Fibroblast of lung (primary cell): ENCODE measurements at regions not wholly inside any gene's neighbourhood (a gene's known extent, or its start where the extent isn't known, plus 50 kb on each side); places are given as distances from the start of the nearest gene placed in this dataset.

Experiments
- DNase-seq, 2 donors: peaks; one replicate each; pipeline versions ENCODE4 v3.0.0 to v3.0.0-alpha.2; 2010; ENCODE audit warnings: low read depth in 2 of 2
- H2AFZ ChIP-seq: 2 replicates; pipeline ENCODE4 v1.5.1; 2012; ENCODE audit warnings: low read length, control low read depth, inconsistent platforms
- H3K27ac ChIP-seq: 2 replicates; pipeline ENCODE4 v1.5.1; 2011; ENCODE audit warnings: low read length, control low read depth; ENCODE audit not compliant: insufficient read depth
- H3K27me3 ChIP-seq: 2 replicates; pipeline ENCODE4 v1.5.1; 2011; ENCODE audit warnings: mild to moderate bottlenecking, low read length; ENCODE audit not compliant: control insufficient read depth, insufficient read depth
- H3K36me3 ChIP-seq: 2 replicates; pipeline ENCODE4 v1.5.1; 2011; ENCODE audit warnings: low read length; ENCODE audit not compliant: control insufficient read depth, insufficient read depth
- H3K4me1 ChIP-seq: 2 replicates; pipeline ENCODE4 v1.5.1; 2011; ENCODE audit warnings: low read length; ENCODE audit not compliant: control insufficient read depth, insufficient read depth; ENCODE audit errors: extremely low read depth
- H3K4me2 ChIP-seq: 2 replicates; pipeline ENCODE4 v1.5.1; 2011; ENCODE audit warnings: low read length, control low read depth; ENCODE audit not compliant: insufficient read depth; ENCODE audit errors: extremely low read depth
- H3K4me3 ChIP-seq, 4 experiments: fragments of 200-600 bp in 1 of 4; sonication (generic) in 1 of 4; replicated peaks in 1 of 4; 2 replicates each; pipeline ENCODE4 v1.5.1; 2011 to 2016; ENCODE audit warnings: low read length in 4 of 4, low read depth in 3 of 4, mild to moderate bottlenecking in 3 of 4, control low read depth in 2 of 4, inconsistent platforms in 1 of 4, mixed read lengths in 1 of 4; ENCODE audit not compliant: insufficient read depth in 1 of 4; ENCODE audit errors: control extremely low read depth in 1 of 4
- H3K79me2 ChIP-seq: 2 replicates; pipeline ENCODE4 v1.5.1; 2012; ENCODE audit warnings: mild to moderate bottlenecking, low read length, inconsistent platforms; ENCODE audit not compliant: control insufficient read depth, insufficient read depth
- H3K9ac ChIP-seq: 2 replicates; pipeline ENCODE4 v1.5.1; 2011; ENCODE audit warnings: mild to moderate bottlenecking, low read length, control low read depth; ENCODE audit not compliant: insufficient read depth
- H3K9me3 ChIP-seq: 2 replicates; pipeline ENCODE4 v1.5.1; 2012; ENCODE audit warnings: low read depth, low read length; ENCODE audit not compliant: control insufficient read depth, insufficient read depth
- H4K20me1 ChIP-seq: 2 replicates; pipeline ENCODE4 v1.5.1; 2011; ENCODE audit warnings: low read length; ENCODE audit not compliant: control insufficient read depth, insufficient read depth; ENCODE audit errors: extremely low read depth
- EZH2 ChIP-seq: IDR thresholded peaks from 2 replicates; pipeline ENCODE4 v1.5.1; 2012; ENCODE audit warnings: low read length, control low read depth, mild to moderate bottlenecking; ENCODE audit errors: missing control alignments
- TF ChIP-seq, protein P1 (sequence below), 2 donors: IDR thresholded peaks in 1 of 2; conservative IDR thresholded peaks in 1 of 2; 1 replicate in 1 of 2; 2 replicates in 1 of 2; pipeline ENCODE4 v1.5.1; 2011 to 2012; ENCODE audit warnings: low read length in 2 of 2, control low read depth in 1 of 2, inconsistent platforms in 1 of 2, low read depth in 1 of 2, mild to moderate bottlenecking in 1 of 2

DNA sequence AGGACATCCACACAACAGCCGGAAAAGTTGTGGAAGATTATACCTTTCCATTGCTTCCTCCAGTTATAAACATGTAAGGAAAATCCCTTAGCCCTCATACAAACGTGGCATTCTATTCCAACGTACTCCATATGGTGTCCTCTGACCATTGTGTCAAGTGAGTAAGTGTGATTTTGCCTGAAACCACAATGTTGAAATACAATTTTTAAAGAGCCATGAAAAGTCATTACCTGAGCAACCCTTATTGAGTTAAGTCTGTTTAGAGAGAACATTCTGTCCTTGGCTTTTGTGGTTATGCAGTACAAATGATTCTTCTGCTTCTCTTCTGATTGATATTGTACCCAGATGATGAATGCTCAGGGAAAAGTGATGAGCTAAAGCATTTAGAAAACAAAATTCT is 530.1 kb downstream of the HAO1 start:
- no peaks in the 10 kb centered on the region for H3K27me3 ChIP-seq
- H3K79me2 ChIP-seq = no peaks in the 10 kb centered on the region
- no peaks in the 10 kb centered on the region for H3K36me3 ChIP-seq
- no peaks in the 10 kb centered on the region for H3K9me3 ChIP-seq
- H3K4me1 ChIP-seq = no peaks in the 10 kb centered on the region
- no peak for TF ChIP-seq EZH2
- TF ChIP-seq, protein P1, sequence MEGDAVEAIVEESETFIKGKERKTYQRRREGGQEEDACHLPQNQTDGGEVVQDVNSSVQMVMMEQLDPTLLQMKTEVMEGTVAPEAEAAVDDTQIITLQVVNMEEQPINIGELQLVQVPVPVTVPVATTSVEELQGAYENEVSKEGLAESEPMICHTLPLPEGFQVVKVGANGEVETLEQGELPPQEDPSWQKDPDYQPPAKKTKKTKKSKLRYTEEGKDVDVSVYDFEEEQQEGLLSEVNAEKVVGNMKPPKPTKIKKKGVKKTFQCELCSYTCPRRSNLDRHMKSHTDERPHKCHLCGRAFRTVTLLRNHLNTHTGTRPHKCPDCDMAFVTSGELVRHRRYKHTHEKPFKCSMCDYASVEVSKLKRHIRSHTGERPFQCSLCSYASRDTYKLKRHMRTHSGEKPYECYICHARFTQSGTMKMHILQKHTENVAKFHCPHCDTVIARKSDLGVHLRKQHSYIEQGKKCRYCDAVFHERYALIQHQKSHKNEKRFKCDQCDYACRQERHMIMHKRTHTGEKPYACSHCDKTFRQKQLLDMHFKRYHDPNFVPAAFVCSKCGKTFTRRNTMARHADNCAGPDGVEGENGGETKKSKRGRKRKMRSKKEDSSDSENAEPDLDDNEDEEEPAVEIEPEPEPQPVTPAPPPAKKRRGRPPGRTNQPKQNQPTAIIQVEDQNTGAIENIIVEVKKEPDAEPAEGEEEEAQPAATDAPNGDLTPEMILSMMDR (conservative IDR thresholded peaks at IDR 0.05 in 1 of 2, IDR thresholded peaks at IDR 0.05 in 1 of 2; ENCODE audit: low read depth in 1 of 2, low read length in 2 of 2) = no peak
- no peak overlapping the region for H3K9ac ChIP-seq
- H3K4me2 ChIP-seq = no peak overlapping the region
- H3K4me3 ChIP-seq = no peak overlapping the region
- H4K20me1 ChIP-seq = no peaks in the 10 kb centered on the region
- no peak overlapping the region for H3K27ac ChIP-seq
- H2AFZ ChIP-seq = no peak overlapping the region
- DNase-seq = no peak

- TF ChIP-seq EZH2 = no peak
- TF ChIP-seq, protein P1 (conservative IDR thresholded peaks at IDR 0.05 in 1 of 2, IDR thresholded peaks at IDR 0.05 in 1 of 2; ENCODE audit: low read depth in 1 of 2, low read length in 2 of 2) = no peak
- no peaks in the 10 kb centered on the region for H3K36me3 ChIP-seq
Observed at GRCh38 chr20:7411075-7411474, 529.2 kb downstream of the HAO1 start.

DNA sequence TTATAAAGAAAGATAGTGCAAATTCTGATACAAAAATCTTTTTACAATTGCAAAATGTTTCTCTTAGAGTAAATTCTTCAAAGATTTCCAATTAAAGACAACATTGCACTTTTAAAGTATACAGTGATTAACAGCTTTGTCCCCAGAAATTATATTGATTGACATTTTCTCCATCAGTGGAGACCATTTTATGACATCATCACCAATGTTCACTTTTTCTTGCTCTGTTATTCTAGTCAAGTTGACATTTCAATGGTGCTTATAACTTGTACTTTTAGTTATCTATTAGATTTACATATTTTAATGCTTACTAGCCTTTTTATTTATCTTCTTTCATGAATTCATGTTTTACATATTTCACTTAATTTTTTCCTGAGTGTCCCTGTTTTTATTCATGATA is 524.8 kb downstream of the HAO1 start:
- H3K4me3 ChIP-seq = no peak overlapping the region
- no peaks in the 10 kb centered on the region for H3K4me1 ChIP-seq
- no peaks in the 10 kb centered on the region for H3K9me3 ChIP-seq
- H4K20me1 ChIP-seq = no peaks in the 10 kb centered on the region
- no peak overlapping the region for H2AFZ ChIP-seq
- H3K27me3 ChIP-seq = no peaks in the 10 kb centered on the region
- TF ChIP-seq, protein P1 (conservative IDR thresholded peaks at IDR 0.05 in 1 of 2, IDR thresholded peaks at IDR 0.05 in 1 of 2; ENCODE audit: low read depth in 1 of 2, low read length in 2 of 2) = no peak
- TF ChIP-seq EZH2 = no peak
- no peak overlapping the region for H3K4me2 ChIP-seq
- no peaks in the 10 kb centered on the region for H3K79me2 ChIP-seq
- no peak for DNase-seq
- H3K9ac ChIP-seq = no peak overlapping the region
- H3K36me3 ChIP-seq = no peaks in the 10 kb centered on the region
- H3K27ac ChIP-seq = no peak overlapping the region

More at GRCh38 chr20:7411075-7411474, 529.2 kb downstream of the HAO1 start:
- no peak for DNase-seq
- Histone ChIP-seq H2AFZ (no peak overlapping the region), H3K9me3 (no peaks in the 10 kb centered on the region), H3K4me3 (no peak overlapping the region), H3K27ac (no peak overlapping the region), H3K4me1 (no peaks in the 10 kb centered on the region), H3K9ac (no peak overlapping the region), H3K27me3 (no peaks in the 10 kb centered on the region), H3K79me2 (no peaks in the 10 kb centered on the region), H3K4me2 (no peak overlapping the region), H4K20me1 (no peaks in the 10 kb centered on the region)
